H1 (cell line): ENCODE measurements at regions not wholly inside any gene's neighbourhood (a gene's known extent, or its start where the extent isn't known, plus 50 kb on each side); places are given as distances from the start of the nearest gene placed in this dataset.

Experiments used
- CTCF ChIA-PET: fragments of 300-600 bp; sonication (Branson Sonifier 250); formaldehyde crosslinking; loops from one replicate; lab custom pipeline; 2021; ENCODE audit not compliant: partially characterized antibody; lab: Charles Lee
- POLR2A ChIA-PET: fragments of 300-600 bp; sonication (Branson Sonifier 250); formaldehyde crosslinking; loops from one replicate; lab custom pipeline; 2021; ENCODE audit warnings: inconsistent platforms; ENCODE audit not compliant: partially characterized antibody; lab: Charles Lee
- DNase-seq, 2 experiments: peaks; one replicate each; pipeline versions ENCODE4 v3.0.0 to v3.0.0-alpha.2; 2010 to 2022; ENCODE audit warnings: low spot score in 2 of 2, low read depth in 1 of 2, mixed read lengths in 1 of 2
- FAIRE-seq: peaks from 2 replicates; lab custom pipeline; 2011; peaks lifted over from hg19 to GRCh38; lab: Jason Lieb, UNC
- H2AFZ ChIP-seq: 2 replicates; pipeline ENCODE4 v1.8.1; 2012; ENCODE audit warnings: low read length, inconsistent platforms
- H2AK5ac ChIP-seq: 2 replicates; pipeline ENCODE4 v1.6.1; 2013; ENCODE audit warnings: low read depth, low read length
- H2BK120ac ChIP-seq: replicated peaks from 2 replicates; pipeline ENCODE3; 2013; ENCODE audit warnings: low read depth, low read length, inconsistent platforms
- H2BK12ac ChIP-seq: 2 replicates; pipeline ENCODE4 v1.6.1; 2013; ENCODE audit warnings: low read depth, low read length
- H2BK15ac ChIP-seq: 2 replicates; pipeline ENCODE4 v1.6.1; 2013; ENCODE audit warnings: low read length
- H2BK20ac ChIP-seq: 2 replicates; pipeline ENCODE4 v1.6.1; 2013; ENCODE audit warnings: low read length
- H2BK5ac ChIP-seq: 2 replicates; pipeline ENCODE4 v1.6.1; 2013; ENCODE audit warnings: low read depth, low read length
- H3K14ac ChIP-seq: 2 replicates; pipeline ENCODE4 v1.6.1; 2013; ENCODE audit warnings: inconsistent platforms; ENCODE audit not compliant: insufficient read length
- H3K18ac ChIP-seq: 2 replicates; pipeline ENCODE4 v1.6.1; 2013; ENCODE audit warnings: low read length; ENCODE audit errors: extremely low read depth
- H3K23ac ChIP-seq: 2 replicates; pipeline ENCODE4 v1.6.1; 2013; ENCODE audit warnings: inconsistent platforms; ENCODE audit not compliant: insufficient read length
- H3K23me2 ChIP-seq: 2 replicates; pipeline ENCODE4 v1.6.1; 2013; ENCODE audit warnings: low read depth, low read length
- H3K27ac ChIP-seq: 2 replicates; pipeline ENCODE4 v1.6.1; 2011; ENCODE audit warnings: low read depth, low read length, inconsistent platforms
- H3K27me3 ChIP-seq, 4 experiments: replicated peaks in 1 of 4; 1 replicate in 1 of 4; 2 replicates in 3 of 4; pipeline versions ENCODE4 v1.6.1 to v1.8.1; 2011 to 2013; ENCODE audit warnings: low read length in 3 of 4, mild to moderate bottlenecking in 3 of 4, inconsistent platforms in 2 of 4, mixed read lengths in 2 of 4, moderate library complexity in 1 of 4; ENCODE audit not compliant: control insufficient read depth in 3 of 4, insufficient read depth in 3 of 4; ENCODE audit errors: extremely low read depth in 1 of 4
- H3K36me3 ChIP-seq, 4 experiments: 2 replicates each; pipeline versions ENCODE4 v1.6.1 to v1.8.1; 2011 to 2013; ENCODE audit warnings: mild to moderate bottlenecking in 4 of 4, low read length in 3 of 4, moderate library complexity in 2 of 4, control low read depth in 1 of 4, inconsistent platforms in 1 of 4; ENCODE audit not compliant: insufficient read depth in 4 of 4, control insufficient read depth in 2 of 4
- H3K4ac ChIP-seq: replicated peaks from 2 replicates; pipeline ENCODE3; 2013; ENCODE audit warnings: low read length, low read depth, mixed read lengths, inconsistent platforms; ENCODE audit not compliant: insufficient read length
- H3K4me1 ChIP-seq, 4 experiments: replicated peaks in 1 of 4; 1 replicate in 1 of 4; 2 replicates in 3 of 4; pipeline versions ENCODE4 v1.6.1 to v1.8.1; 2011 to 2013; ENCODE audit warnings: low read length in 3 of 4, inconsistent platforms in 2 of 4, mixed read lengths in 1 of 4; ENCODE audit not compliant: insufficient read depth in 4 of 4, control insufficient read depth in 3 of 4
- H3K4me2 ChIP-seq, 2 experiments: 2 replicates each; pipeline versions ENCODE4 v1.6.1 to v1.8.1; 2011 to 2013; ENCODE audit warnings: low read depth in 2 of 2, low read length in 2 of 2, control low read depth in 1 of 2, inconsistent platforms in 1 of 2, mild to moderate bottlenecking in 1 of 2; ENCODE audit not compliant: insufficient read depth in 1 of 2
- H3K4me3 ChIP-seq, 4 experiments: fragments of 200-600, 300-600 bp in 1 of 4; sonication (generic), shearing (Covaris generic), sonication (Bioruptor Twin) in 1 of 4; 2 replicates each; pipeline versions ENCODE4 v1.5.1 to v1.8.1; 2011 to 2016; ENCODE audit warnings: low read length in 4 of 4, low read depth in 3 of 4, control low read depth in 2 of 4, inconsistent platforms in 2 of 4, mild to moderate bottlenecking in 2 of 4, mixed read lengths in 1 of 4, moderate library complexity in 1 of 4; ENCODE audit not compliant: insufficient read depth in 2 of 4; ENCODE audit errors: extremely low read depth in 1 of 4
- H3K56ac ChIP-seq: replicated peaks from 2 replicates; pipeline ENCODE3; 2013; ENCODE audit warnings: low read depth, mild to moderate bottlenecking, mixed read lengths, low read length, inconsistent platforms; ENCODE audit not compliant: insufficient read length
- H3K79me1 ChIP-seq: 2 replicates; pipeline ENCODE4 v1.6.1; 2013; ENCODE audit warnings: low read depth, low read length, control low read depth
- H3K79me2 ChIP-seq, 2 experiments: 2 replicates each; pipeline versions ENCODE4 v1.6.1 to v1.8.1; 2012 to 2013; ENCODE audit warnings: low read length in 2 of 2, mild to moderate bottlenecking in 2 of 2, inconsistent platforms in 1 of 2; ENCODE audit not compliant: insufficient read depth in 2 of 2, control insufficient read depth in 1 of 2
- H3K9ac ChIP-seq, 4 experiments: replicated peaks in 1 of 4; 1 replicate in 1 of 4; 2 replicates in 3 of 4; pipeline versions ENCODE4 v1.6.1 to v1.8.1; 2011 to 2013; ENCODE audit warnings: low read depth in 3 of 4, low read length in 3 of 4, control low read depth in 2 of 4, mild to moderate bottlenecking in 2 of 4, moderate library complexity in 2 of 4, inconsistent platforms in 1 of 4; ENCODE audit errors: extremely low read depth in 1 of 4
- H3K9me3 ChIP-seq, 2 experiments: 2 replicates each; pipeline versions ENCODE4 v1.6.1 to v1.8.1; 2012 to 2013; ENCODE audit warnings: mild to moderate bottlenecking in 2 of 2, moderate library complexity in 2 of 2, control low read depth in 1 of 2, inconsistent platforms in 1 of 2, low read depth in 1 of 2, low read length in 1 of 2, mixed read lengths in 1 of 2; ENCODE audit not compliant: insufficient read depth in 2 of 2
- H4K20me1 ChIP-seq, 2 experiments: replicated peaks in 1 of 2; 2 replicates each; pipeline versions ENCODE3 to v1.8.1; 2011 to 2013; ENCODE audit warnings: inconsistent platforms in 2 of 2, low read length in 2 of 2, mild to moderate bottlenecking in 1 of 2; ENCODE audit not compliant: insufficient read depth in 2 of 2, control insufficient read depth in 1 of 2
- H4K5ac ChIP-seq: 2 replicates; pipeline ENCODE4 v1.6.1; 2013; ENCODE audit warnings: low read length, low read depth, mixed read lengths, inconsistent platforms; ENCODE audit not compliant: insufficient read length
- H4K8ac ChIP-seq: 2 replicates; pipeline ENCODE4 v1.8.0; 2013; ENCODE audit warnings: mild to moderate bottlenecking, moderate library complexity, low read length, inconsistent platforms; ENCODE audit not compliant: insufficient read depth; ENCODE audit errors: extremely low read depth
- H4K91ac ChIP-seq: replicated peaks from 2 replicates; pipeline ENCODE3; 2013; ENCODE audit warnings: low read length, mixed read lengths, inconsistent platforms; ENCODE audit not compliant: insufficient read length
- BACH1 ChIP-seq: IDR thresholded peaks from 2 replicates; pipeline ENCODE4 v1.6.1; 2012; ENCODE audit warnings: low read length, improper control_type of control experiment
- BCL11A ChIP-seq, 2 experiments: IDR thresholded peaks; one replicate each; pipeline ENCODE4 v1.6.1; 2011; ENCODE audit warnings: low read depth in 2 of 2, low read length in 2 of 2, mild to moderate bottlenecking in 2 of 2
- CBX5 ChIP-seq: fragments of 300-800, 300-1000 bp; sonication (generic); IDR thresholded peaks from 2 replicates; pipeline ENCODE4 v1.7.1; 2016; ENCODE audit warnings: antibody characterized with exemption, low read length, low read depth
- CREB1 ChIP-seq: IDR thresholded peaks from 2 replicates; pipeline ENCODE4 v1.6.1; 2012; ENCODE audit warnings: inconsistent platforms
- FOSL1 ChIP-seq: IDR thresholded peaks from 2 replicates; pipeline ENCODE4 v1.6.1; 2011; ENCODE audit warnings: mild to moderate bottlenecking, low read depth, low read length, moderate library complexity; ENCODE audit not compliant: insufficient read depth
- MAFK ChIP-seq: IDR thresholded peaks from 2 replicates; pipeline ENCODE4 v1.6.1; 2012; ENCODE audit warnings: low read depth, mild to moderate bottlenecking, improper control_type of control experiment, low read length
- POLR2AphosphoS5 ChIP-seq: IDR thresholded peaks from 2 replicates; pipeline ENCODE4 v1.6.1; 2011; ENCODE audit warnings: low read depth, low read length
- RBBP5 ChIP-seq: IDR thresholded peaks from 2 replicates; pipeline ENCODE4 v1.7.1; 2012; ENCODE audit warnings: low read depth, mild to moderate bottlenecking, inconsistent platforms, low read length, moderate library complexity, borderline replicate concordance
- SIN3A ChIP-seq, 2 experiments: IDR thresholded peaks in 1 of 2; conservative IDR thresholded peaks in 1 of 2; 2 replicates each; pipeline ENCODE4 v1.6.1; 2011 to 2012; ENCODE audit warnings: low read length in 2 of 2, improper control_type of control experiment in 1 of 2, low read depth in 1 of 2, mild to moderate bottlenecking in 1 of 2
- SP4 ChIP-seq: IDR thresholded peaks from 2 replicates; pipeline ENCODE4 v1.6.1; 2012; ENCODE audit warnings: low read length, inconsistent platforms
- WGBS, 2 experiments: shearing (Covaris generic) in 1 of 2; methylation state at CpG; one replicate each; pipeline versions ENCODE4 v1.1.6 to v1.1.7; 2013 to 2015; ENCODE audit warnings: low lambda C conversion rate in 2 of 2, mixed read lengths in 2 of 2, inconsistent platforms in 1 of 2, low coverage in 1 of 2, missing lambda C conversion rate in 1 of 2; ENCODE audit not compliant: insufficient replicate concordance in 2 of 2, insufficient coverage in 1 of 2, insufficient read length in 1 of 2; ENCODE audit errors: extremely low coverage in 1 of 2, missing lambda C conversion rate in 1 of 2; 5-methylcytosine and 5-hydroxymethylcytosine counted together
- TF ChIP-seq, protein P1 (sequence below): IDR thresholded peaks from 2 replicates; pipeline ENCODE4 v1.6.1; 2012; ENCODE audit warnings: low read length, inconsistent platforms
- TF ChIP-seq, protein P2 (sequence below): IDR thresholded peaks from 2 replicates; pipeline ENCODE4 v1.6.1; 2012; ENCODE audit warnings: inconsistent platforms

DNA sequence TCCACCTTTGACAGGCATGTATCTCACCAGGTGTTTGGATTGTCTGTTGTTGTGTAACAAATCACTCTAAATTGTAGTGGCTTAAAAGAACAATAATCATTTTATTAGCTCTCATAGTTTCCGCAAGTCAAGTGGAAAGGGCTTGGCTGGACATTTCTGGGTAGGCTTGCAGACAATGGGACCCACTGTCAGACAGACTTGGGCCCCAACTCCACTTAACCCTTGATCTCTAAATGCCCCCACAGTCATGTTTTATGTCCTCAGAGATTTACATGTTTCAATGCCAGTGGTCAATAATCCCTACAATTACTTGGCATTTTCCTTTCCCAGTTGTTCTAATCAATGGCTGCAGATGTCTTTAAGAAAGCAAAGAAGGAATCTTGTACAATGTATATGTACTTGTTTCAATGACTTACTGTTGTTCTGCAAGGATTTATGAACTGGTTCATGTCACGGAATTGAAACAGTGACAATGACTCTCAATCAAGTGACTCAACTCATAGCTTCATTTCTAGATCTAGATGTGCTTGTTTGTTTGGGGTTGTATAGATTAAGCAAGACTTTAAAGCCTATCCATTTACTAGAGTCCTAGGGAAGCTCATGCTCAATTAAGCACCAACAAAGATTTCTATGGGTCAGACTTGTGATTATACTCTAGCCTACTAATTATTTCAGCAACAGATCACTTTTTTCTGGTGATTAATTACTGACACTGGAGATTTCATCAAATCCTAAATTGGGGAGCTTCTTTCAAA lies 510.1 kb upstream of the NBEA start:
- Histone ChIP-seq H3K79me1 (no peaks in the 10 kb centered on the region), H3K14ac (no peak overlapping the region), H3K27me3 (no peaks in the 10 kb centered on the region), H2BK5ac (no peak overlapping the region), H3K18ac (no peak overlapping the region), H3K36me3 (no peaks in the 10 kb centered on the region), H3K79me2 (no peaks in the 10 kb centered on the region), H3K9me3 (no peaks in the 10 kb centered on the region), H3K4me1 (no peaks in the 10 kb centered on the region), H3K4me3 (no peak overlapping the region), H3K4me2 (no peak overlapping the region), H3K27ac (no peak overlapping the region), H2AFZ (no peak overlapping the region), H4K5ac (no peak overlapping the region), H2BK120ac (no peak overlapping the region), H2BK12ac (no peak overlapping the region), H3K56ac (no peak overlapping the region), H3K9ac (no peak overlapping the region), H4K20me1 (no peaks in the 10 kb centered on the region), H2BK20ac (no peak overlapping the region), H4K8ac (no peak overlapping the region), H4K91ac (no peak overlapping the region), H3K23me2 (no peaks in the 10 kb centered on the region), H3K4ac (no peak overlapping the region), H3K23ac (no peak overlapping the region), H2BK15ac (no peak overlapping the region), H2AK5ac (no peak overlapping the region)
- CTCF ChIA-PET, result interaction anchor here (0.7 kb wide), 1 partner anchor 10 kb away, joined by 4 read pairs; no protein-coding TSS in a partner anchor
- POLR2A ChIA-PET, result no interaction called here
- FAIRE-seq (no peak), DNase-seq (no peak)
- 83% methylated on average over 2 of the region's 2 CpGs; no CpG with 5 or more reads in 1 of the 2 experiments for WGBS, 2 experiments
- no peak for TF ChIP-seq RBBP5
- no peak for TF ChIP-seq FOSL1
- no peak for TF ChIP-seq SIN3A (conservative IDR thresholded peaks at IDR 0.05 in 1 of 2, IDR thresholded peaks at IDR 0.05 in 1 of 2; ENCODE audit: low read depth in 1 of 2, low read length in 2 of 2)
- TF ChIP-seq MAFK, result no peak
- TF ChIP-seq, protein P1, sequence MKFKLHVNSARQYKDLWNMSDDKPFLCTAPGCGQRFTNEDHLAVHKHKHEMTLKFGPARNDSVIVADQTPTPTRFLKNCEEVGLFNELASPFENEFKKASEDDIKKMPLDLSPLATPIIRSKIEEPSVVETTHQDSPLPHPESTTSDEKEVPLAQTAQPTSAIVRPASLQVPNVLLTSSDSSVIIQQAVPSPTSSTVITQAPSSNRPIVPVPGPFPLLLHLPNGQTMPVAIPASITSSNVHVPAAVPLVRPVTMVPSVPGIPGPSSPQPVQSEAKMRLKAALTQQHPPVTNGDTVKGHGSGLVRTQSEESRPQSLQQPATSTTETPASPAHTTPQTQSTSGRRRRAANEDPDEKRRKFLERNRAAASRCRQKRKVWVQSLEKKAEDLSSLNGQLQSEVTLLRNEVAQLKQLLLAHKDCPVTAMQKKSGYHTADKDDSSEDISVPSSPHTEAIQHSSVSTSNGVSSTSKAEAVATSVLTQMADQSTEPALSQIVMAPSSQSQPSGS, result no peak
- TF ChIP-seq BCL11A (IDR thresholded peaks at IDR 0.05; ENCODE audit: low read depth in 2 of 2, low read length in 2 of 2), result no peak
- TF ChIP-seq, protein P2, sequence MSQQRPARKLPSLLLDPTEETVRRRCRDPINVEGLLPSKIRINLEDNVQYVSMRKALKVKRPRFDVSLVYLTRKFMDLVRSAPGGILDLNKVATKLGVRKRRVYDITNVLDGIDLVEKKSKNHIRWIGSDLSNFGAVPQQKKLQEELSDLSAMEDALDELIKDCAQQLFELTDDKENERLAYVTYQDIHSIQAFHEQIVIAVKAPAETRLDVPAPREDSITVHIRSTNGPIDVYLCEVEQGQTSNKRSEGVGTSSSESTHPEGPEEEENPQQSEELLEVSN, result no peak
- no peak for TF ChIP-seq BACH1
- TF ChIP-seq SP4, result no peak
- TF ChIP-seq POLR2AphosphoS5, result no peak
- no peak for TF ChIP-seq CBX5
- TF ChIP-seq CREB1, result no peak
